GM18858 (cell line): ENCODE measurements at regions not wholly inside any gene's neighbourhood (a gene's known extent, or its start where the extent isn't known, plus 50 kb on each side); places are given as distances from the start of the nearest gene placed in this dataset.

ENCODE experiments used
- ATAC-seq: cut with Tn5 transposase; IDR thresholded peaks from one replicate; pipeline ENCODE4 v1.9.1; 2021; ENCODE audit not compliant: unreplicated experiment

DNA sequence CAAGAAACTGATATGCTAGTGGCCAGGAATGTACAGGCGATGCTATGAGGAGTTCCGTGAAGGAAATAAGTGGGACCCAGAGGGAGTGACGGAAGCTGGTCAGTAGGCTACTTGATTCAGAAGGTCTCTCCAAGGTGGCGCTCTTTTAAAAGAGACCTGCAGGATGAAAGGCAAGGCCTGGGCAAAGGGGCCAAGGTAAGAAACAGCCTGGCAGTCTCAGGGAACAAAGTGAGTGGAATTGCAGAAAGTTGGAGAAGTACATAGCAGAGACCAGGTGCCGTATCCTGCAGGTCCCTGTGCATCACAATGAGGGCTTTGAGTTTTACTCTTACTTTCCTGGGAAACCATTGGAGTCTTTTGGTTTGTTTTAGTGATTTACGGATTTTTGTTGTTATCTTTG, 905.6 kb downstream of the BCL11B start:
- ATAC-seq: no peak

DNA sequence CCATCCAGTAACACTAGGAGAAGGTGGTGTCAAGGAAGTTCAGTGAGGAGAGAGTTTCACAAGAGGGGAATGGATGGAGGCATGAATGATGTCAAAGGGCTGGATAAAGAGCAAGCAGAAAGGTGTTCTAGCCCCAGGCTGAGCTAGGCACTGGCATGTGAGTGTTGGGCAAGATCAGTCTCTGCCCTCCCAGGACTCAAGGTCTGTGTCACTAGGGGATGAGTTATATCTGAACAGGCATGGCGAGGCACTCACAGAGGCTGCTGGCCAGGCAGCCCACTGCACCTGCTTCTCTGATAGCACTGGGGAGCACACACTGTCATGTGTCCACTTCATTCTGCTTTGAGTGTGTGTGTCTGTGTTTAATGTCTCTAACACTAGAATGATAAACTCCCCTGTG, 903.8 kb downstream of the BCL11B start:
- ATAC-seq: no peak

DNA sequence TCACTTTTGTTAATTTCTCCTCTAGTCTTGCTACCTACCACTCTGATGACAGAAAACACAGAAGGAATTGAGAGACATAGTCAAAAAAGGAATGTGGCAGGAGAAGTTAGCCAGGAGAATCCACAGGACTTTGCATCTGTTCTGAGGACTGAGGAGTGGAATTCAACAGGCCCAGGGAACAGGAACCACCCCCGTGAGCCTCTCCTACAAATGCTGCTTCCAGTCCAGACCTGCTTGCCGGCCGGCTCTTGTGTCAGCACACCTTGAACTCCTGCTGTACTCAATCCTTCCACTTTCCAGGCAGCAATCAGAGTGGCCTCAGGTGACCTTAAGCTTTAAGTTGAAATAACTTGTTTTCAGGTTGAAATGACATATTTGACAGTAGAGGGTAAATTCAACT, 903.1 kb downstream of the BCL11B start:
- ATAC-seq: no peak

DNA sequence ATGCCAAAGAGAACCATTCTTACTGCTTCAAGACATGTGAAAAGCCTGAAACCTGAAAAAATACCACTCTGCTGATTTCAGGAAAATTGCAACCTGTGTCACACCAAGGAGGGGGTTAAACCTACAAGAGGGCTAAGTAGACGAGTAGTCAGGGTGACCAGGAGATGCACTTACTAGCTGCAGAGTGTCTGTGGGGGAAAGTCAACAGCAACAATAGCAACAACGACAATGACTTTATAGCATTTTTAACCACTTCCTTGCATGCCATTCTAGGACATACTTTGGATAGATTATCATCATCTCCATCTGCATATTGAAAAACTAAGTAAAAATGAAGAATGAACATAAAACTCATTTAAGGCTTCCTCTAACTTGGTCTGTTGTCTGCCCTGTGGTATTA, 902.7 kb downstream of the BCL11B start:
- no peak for ATAC-seq

- ATAC-seq: no peak
These were observed 901.6 kb downstream of the BCL11B start for GRCh38 chr14:98370352-98370751.

DNA sequence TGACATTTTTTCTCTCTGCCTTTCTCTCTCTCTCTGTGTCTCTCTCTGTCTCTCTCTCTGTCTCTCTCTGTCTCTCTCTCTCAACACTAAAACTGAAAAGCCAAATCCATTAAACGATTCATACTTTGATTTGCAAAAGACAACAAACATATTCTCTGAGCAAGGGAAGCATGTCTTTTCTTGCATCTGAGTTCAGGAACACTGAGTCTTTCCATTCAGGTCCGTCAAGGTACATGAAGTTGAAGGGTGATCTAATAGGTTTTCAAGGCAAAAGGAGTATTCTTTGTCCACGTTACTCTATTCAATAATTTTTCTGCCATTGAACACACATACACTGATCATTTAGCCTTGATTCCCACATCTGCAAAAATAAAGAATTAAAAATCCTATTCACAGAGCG, 900.9 kb downstream of the BCL11B start:
- ATAC-seq: no peak

GRCh38 chr14:98374136-98374535, 897.9 kb downstream of the BCL11B start:
- no peak for ATAC-seq

- no peak for ATAC-seq
These were observed 896.4 kb downstream of the BCL11B start for GRCh38 chr14:98375566-98375965.

GRCh38 chr14:98379830-98380229, 892.2 kb downstream of the BCL11B start:
- ATAC-seq: no peak

- ATAC-seq: no peak
These were observed 889.3 kb downstream of the BCL11B start for GRCh38 chr14:98382662-98383061.

DNA sequence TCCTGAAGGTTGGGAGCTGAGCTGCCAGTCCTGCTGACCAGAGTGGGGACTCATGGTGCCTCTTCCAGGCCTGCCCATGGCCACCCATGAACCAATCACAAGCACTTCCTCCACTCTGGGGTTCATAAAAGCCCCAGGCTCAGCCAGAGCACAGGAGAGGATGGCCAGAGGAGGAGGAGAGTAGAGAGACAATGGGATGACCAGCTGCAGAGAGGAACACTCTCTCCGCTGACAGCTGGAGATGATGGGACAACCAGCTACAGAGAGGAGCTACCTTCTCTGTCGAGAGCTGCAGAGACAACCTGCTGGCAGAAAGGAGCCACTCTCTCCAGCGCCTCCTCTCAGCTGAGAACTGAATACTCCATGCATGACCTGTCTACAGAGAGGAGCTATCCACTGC, 886.1 kb downstream of the BCL11B start:
- no peak for ATAC-seq

- ATAC-seq: no peak
These were observed 880.9 kb downstream of the BCL11B start for GRCh38 chr14:98391061-98391460.

DNA sequence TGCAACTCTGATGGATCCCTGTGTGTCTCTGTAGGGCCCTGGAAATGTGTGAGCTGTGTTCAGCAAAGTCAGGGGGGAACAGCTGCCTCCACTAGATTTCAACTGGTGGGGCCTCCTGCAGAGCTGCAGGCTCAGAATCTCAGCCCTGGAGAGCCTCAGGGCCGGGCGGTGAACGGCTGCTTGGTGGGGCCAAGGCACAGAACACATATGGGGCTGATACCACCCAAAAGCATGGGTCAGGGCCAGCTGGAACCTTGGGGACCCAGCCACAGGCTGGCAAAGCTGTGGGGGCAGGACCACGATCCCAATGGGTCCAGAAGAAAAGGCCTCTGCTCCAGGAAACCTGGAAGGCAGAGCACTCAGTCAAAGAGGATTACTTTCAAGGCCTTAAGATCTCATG, 878.5 kb downstream of the BCL11B start:
- ATAC-seq: no peak

- ATAC-seq: no peak
These were observed 867.2 kb downstream of the BCL11B start for GRCh38 chr14:98404811-98405210.

DNA sequence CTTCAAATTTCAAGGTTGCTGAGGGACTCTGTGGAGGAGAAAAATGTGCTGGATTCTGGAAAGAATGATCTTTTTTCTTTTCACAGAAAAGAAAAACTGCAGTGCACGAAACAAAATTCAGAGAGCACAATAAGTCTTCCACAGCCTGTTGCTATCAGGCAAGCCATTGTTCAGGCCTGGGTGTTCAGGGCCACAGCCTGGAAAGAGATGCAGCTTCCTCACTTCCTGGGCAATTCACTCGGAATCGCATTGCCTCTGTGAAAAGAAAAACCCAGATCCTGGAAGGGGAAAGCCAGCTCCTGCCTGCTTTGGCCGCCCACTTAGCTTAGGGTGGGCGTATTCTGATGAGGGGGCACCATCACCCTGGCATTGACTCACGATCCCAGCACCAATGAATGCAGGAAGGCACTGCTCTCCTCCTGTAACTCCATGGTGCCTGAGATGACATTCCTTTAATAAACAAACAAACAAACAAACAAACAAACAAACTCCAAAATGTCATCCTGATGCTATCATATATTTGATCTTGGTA, 863.9 kb downstream of the BCL11B start:
- no peak for ATAC-seq

GRCh38 chr14:98408713-98409112, 863.3 kb downstream of the BCL11B start:
- no peak for ATAC-seq

GRCh38 chr14:98411154-98411553, 860.8 kb downstream of the BCL11B start:
- no peak for ATAC-seq

- no peak for ATAC-seq
These were observed 859.6 kb downstream of the BCL11B start for GRCh38 chr14:98412431-98412830.

GRCh38 chr14:98415766-98416165, 856.2 kb downstream of the BCL11B start:
- ATAC-seq: no peak

- ATAC-seq: no peak
These were observed 855.0 kb downstream of the BCL11B start for GRCh38 chr14:98417001-98417400.

DNA sequence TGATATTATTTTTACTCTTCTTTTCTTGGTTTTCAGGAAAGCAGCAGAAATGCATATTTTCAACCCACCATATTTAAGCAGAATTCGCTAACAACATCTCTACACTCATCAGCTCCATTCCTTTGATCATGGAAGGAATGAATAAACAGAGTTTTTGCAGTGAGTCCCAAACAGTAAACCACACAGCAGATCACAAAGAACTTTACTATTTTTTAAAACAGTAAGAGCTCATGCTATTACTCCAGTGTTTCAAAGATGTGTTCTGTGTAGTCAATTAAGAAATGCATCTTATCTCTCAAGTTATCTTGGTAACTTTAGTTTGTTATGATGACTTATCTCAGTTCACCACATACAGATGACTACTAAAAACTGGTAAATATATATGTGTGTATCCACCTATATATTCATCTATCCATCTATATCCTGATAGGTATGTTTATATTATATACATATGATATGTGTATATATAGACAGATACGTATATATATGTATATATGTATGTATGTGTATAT, 843.5 kb downstream of the BCL11B start:
- ATAC-seq: no peak

DNA sequence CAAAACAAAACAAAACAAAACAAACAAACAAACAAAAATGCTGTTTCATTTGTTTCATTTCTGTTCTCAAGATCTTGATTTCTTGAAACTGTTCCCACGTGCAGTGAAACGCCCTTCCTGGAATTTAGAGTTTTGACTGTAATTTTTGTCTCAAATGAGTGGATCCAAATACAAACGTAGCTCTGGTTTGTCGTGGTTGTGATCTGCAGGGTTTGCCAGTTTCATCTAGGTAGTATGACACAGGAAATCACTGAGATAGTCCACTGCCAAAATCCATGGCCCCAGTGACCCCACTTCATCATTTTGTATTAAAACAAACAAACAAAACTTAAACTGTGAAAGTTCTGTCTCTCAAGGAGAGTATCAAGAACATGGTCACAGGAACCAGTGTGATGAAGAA, 838.6 kb downstream of the BCL11B start:
- ATAC-seq: no peak

GRCh38 chr14:98437113-98437512, 834.9 kb downstream of the BCL11B start:
- ATAC-seq: no peak

DNA sequence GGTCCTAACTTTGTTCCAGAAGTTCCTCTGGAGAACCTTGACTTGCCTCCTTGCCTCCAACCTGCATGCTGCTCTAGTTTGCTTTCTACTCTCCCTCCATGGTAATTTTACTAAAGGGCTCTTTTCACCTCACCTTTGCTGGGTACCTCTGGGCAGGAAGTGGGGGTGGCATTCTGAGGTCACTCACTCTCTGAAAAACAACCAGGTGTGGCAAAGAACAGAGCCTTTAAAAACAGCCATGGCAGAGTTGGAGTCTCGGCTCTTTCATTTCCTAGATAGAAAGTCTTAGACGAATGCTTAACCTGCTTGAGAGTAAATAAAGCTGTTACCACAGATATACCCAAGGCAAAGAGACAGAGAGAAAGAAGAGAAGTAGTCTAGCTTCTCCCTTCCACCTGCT, 827.9 kb downstream of the BCL11B start:
- ATAC-seq: no peak
